WTC11 (cell line): ENCODE measurements at regions not wholly inside any gene's neighbourhood (a gene's known extent, or its start where the extent isn't known, plus 50 kb on each side); places are given as distances from the start of the nearest gene placed in this dataset.

Experiments
- CTCF ChIP-seq: fragments of 200-600 bp; IDR thresholded peaks from 2 replicates; pipeline ENCODE4 v1.8.0; 2022; ENCODE audit warnings: antibody characterized with exemption
- MAX ChIP-seq: sonication (generic); formaldehyde crosslinking; IDR thresholded peaks from 2 replicates; pipeline ENCODE4 v1.8.0; 2022; ENCODE audit warnings: mild to moderate bottlenecking, missing genetic modification reagents
- NFE2L1 ChIP-seq: sonication (generic); formaldehyde crosslinking; IDR thresholded peaks from 2 replicates; pipeline ENCODE4 v1.8.1; 2023; ENCODE audit warnings: missing genetic modification reagents
- OVOL2 ChIP-seq: fragments of 250-450 bp; sonication (Bioruptor Pico); IDR thresholded peaks from 2 replicates; pipeline ENCODE4 v1.9.0; 2021; ENCODE audit warnings: mild to moderate bottlenecking, borderline replicate concordance
- ZBTB21 ChIP-seq: sonication (generic); formaldehyde crosslinking; IDR thresholded peaks from 2 replicates; pipeline ENCODE4 v1.8.1; 2023; ENCODE audit warnings: mild to moderate bottlenecking, missing genetic modification reagents, borderline replicate concordance
- ZNF263 ChIP-seq: sonication (generic); formaldehyde crosslinking; IDR thresholded peaks from 2 replicates; pipeline ENCODE4 v1.8.1; 2022; ENCODE audit warnings: low read depth, mild to moderate bottlenecking, moderate library complexity, missing genetic modification reagents
- ZNF416 ChIP-seq: fragments of 250-450 bp; sonication (Bioruptor Pico); IDR thresholded peaks from 2 replicates; pipeline ENCODE4 v1.9.0; 2021; ENCODE audit warnings: mild to moderate bottlenecking, inconsistent platforms
- TF ChIP-seq, protein P1 (sequence below): sonication (generic); formaldehyde crosslinking; IDR thresholded peaks from 2 replicates; pipeline ENCODE4 v1.8.1; 2022; ENCODE audit warnings: low read depth, mild to moderate bottlenecking, moderate library complexity, missing genetic modification reagents, borderline replicate concordance

DNA sequence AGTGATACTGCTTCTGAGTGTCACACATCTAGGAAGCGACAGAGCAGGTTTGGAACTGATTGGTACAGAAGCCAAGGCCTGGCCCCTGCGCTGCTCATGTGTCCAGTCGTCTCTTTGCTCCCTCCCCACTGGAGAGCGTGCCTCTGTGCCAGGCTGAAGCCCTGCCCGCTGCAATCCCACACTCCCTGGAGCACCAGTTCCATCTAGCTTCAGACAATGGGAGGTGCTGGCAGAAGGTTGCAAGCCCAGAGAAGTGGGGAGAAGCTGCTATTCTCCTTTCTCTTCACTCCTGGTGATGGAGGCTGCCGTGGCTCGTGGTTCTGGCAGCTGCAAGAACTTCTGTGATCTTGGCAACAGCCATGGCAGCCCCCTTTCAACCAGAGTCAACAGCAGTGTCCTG is 250.9 kb downstream of the MATN1 start:
- TF ChIP-seq MAX (CRISPR knock-in tag) (no peak), OVOL2 (CRISPR knock-in tag) (no peak), ZBTB21 (CRISPR knock-in tag) (no peak), ZNF416 (no peak), ZNF263 (CRISPR knock-in tag) (no peak), NFE2L1 (no peak), CTCF (no peak)
- TF ChIP-seq, protein P1, sequence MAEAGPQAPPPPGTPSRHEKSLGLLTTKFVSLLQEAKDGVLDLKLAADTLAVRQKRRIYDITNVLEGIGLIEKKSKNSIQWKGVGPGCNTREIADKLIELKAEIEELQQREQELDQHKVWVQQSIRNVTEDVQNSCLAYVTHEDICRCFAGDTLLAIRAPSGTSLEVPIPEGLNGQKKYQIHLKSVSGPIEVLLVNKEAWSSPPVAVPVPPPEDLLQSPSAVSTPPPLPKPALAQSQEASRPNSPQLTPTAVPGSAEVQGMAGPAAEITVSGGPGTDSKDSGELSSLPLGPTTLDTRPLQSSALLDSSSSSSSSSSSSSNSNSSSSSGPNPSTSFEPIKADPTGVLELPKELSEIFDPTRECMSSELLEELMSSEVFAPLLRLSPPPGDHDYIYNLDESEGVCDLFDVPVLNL (CRISPR knock-in tag), result no peak
